G401.6 (cell line): ENCODE measurements at regions not wholly inside any gene's neighbourhood (a gene's known extent, or its start where the extent isn't known, plus 50 kb on each side); places are given as distances from the start of the nearest gene placed in this dataset.

Source experiments
- FAIRE-seq: peaks from 2 replicates; lab custom pipeline; 2012; peaks lifted over from hg19 to GRCh38; lab: Jason Lieb, UNC

GRCh38 chr2:208545403-208546042 lies 138.9 kb downstream of the PTH2R start:
- FAIRE-seq = no peak

- FAIRE-seq = no peak
Observed at GRCh38 chr2:208546107-208546506, 139.5 kb downstream of the PTH2R start.

- no peak for FAIRE-seq
Observed at GRCh38 chr2:208546860-208547650, 140.5 kb downstream of the PTH2R start.

- no peak for FAIRE-seq
Observed at GRCh38 chr2:208548700-208549099, 142.1 kb downstream of the PTH2R start.

- FAIRE-seq = no peak
Observed at GRCh38 chr2:208549546-208550158, 143.1 kb downstream of the PTH2R start.

GRCh38 chr2:208552943-208553342 lies 146.4 kb downstream of the PTH2R start:
- no peak for FAIRE-seq

- FAIRE-seq = no peak
Observed at GRCh38 chr2:208556983-208557484, 150.4 kb downstream of the PTH2R start.

- no peak for FAIRE-seq
Observed at GRCh38 chr2:208565690-208566416, 159.3 kb downstream of the PTH2R start.

- no peak for FAIRE-seq
Observed at GRCh38 chr2:208568203-208568602, 161.6 kb downstream of the PTH2R start.

GRCh38 chr2:208570066-208570465 lies 163.5 kb downstream of the PTH2R start:
- no peak for FAIRE-seq

- FAIRE-seq = no peak
Observed at GRCh38 chr2:208570851-208571763, 164.5 kb downstream of the PTH2R start.

GRCh38 chr2:208571764-208572131 lies 165.2 kb downstream of the PTH2R start:
- FAIRE-seq = no peak

GRCh38 chr2:208573569-208573968 lies 167.0 kb downstream of the PTH2R start:
- no peak for FAIRE-seq

GRCh38 chr2:208579678-208580077 lies 173.1 kb downstream of the PTH2R start:
- FAIRE-seq = no peak

- no peak for FAIRE-seq
Observed at GRCh38 chr2:208584378-208584985, 177.9 kb downstream of the PTH2R start.

GRCh38 chr2:208586516-208586915 lies 179.9 kb downstream of the PTH2R start:
- no peak for FAIRE-seq

- no peak for FAIRE-seq
Observed at GRCh38 chr2:208594642-208595385, 188.2 kb downstream of the PTH2R start.

GRCh38 chr2:208595386-208596275 lies 189.0 kb downstream of the PTH2R start:
- no peak for FAIRE-seq

- no peak for FAIRE-seq
Observed at GRCh38 chr2:208607694-208608093, 201.1 kb downstream of the PTH2R start.
